ENCODE measurements at regions not wholly inside any gene's neighbourhood (a gene's known extent, or its start where the extent isn't known, plus 50 kb on each side); places are given as distances from the start of the nearest gene placed in this dataset.

DNA sequence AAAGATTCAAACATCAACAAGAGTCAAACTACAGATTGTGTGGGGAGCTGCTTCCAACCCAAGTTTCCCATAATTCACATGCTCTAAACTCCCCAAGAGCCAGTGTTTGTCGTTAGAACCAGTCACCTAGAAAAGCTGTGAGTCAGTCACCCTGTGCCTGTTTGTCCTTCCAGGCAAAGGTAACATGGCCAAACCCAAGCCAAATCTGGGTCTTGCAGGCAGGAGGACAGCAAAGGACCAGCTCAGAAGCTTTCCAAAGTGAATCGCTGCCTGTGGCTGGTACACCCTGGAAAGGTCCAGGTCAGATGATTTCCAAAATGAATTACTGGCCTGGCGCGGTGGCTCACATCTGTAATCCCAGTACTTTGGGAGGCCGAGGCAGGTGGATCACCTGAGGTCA lies 251.5 kb downstream of the FAM43A start:
- Histone ChIP-seq H3K4me1 (ENCODE audit: control insufficient read depth in 1 of 2, insufficient read depth in 2 of 2, low read length in 2 of 2) (peaks cover 0 to 11% of the 10 kb centered on the region in 2 donors), H3K4me3 (ENCODE audit: low read depth in 1 of 2, low read length in 2 of 2) (no peak overlapping the region), H3K9me3 (ENCODE audit: control insufficient read depth in 1 of 2, low read length in 2 of 2) (no peaks in the 10 kb centered on the region), H3K36me3 (ENCODE audit: control insufficient read depth in 1 of 2, insufficient read depth in 2 of 2, low read length in 2 of 2) (no peaks in the 10 kb centered on the region), H3K27ac (ENCODE audit: low read length) (no peak overlapping the region), H3K27me3 (ENCODE audit: low read depth, low read length) (no peaks in the 10 kb centered on the region)

DNA sequence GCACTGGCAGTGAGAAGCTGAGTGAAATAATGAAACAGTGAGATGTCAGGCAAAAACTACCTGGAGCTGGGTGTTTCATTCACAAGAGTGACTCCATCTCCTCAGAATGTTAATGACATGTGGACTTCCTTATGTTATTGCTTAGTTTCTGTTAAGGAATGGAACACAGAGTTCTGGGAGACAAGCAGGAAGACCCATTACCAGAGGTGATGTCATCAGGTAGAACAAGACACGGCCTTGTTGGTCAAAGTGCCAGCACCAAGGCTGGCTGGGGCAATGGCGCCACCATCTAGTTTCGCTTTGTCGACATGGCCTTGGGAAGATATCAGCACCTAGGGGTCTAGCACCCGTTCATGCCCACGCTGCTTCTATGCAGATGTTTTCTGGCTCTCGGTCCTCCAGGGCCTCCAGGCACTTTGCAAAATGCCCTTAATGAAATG lies 252.2 kb downstream of the FAM43A start:
- no peaks in the 10 kb centered on the region for H3K27me3 ChIP-seq (ENCODE audit: low read depth, low read length)
- no peak overlapping the region for H3K4me3 ChIP-seq (ENCODE audit: low read depth in 1 of 2, low read length in 2 of 2)
- H3K27ac ChIP-seq (ENCODE audit: low read length) = no peak overlapping the region
- H3K36me3 ChIP-seq (ENCODE audit: control insufficient read depth in 1 of 2, insufficient read depth in 2 of 2, low read length in 2 of 2) = no peaks in the 10 kb centered on the region
- H3K9me3 ChIP-seq (ENCODE audit: control insufficient read depth in 1 of 2, low read length in 2 of 2) = no peaks in the 10 kb centered on the region
- peaks cover 0 to 11% of the 10 kb centered on the region in 2 donors for H3K4me1 ChIP-seq (ENCODE audit: control insufficient read depth in 1 of 2, insufficient read depth in 2 of 2, low read length in 2 of 2)

DNA sequence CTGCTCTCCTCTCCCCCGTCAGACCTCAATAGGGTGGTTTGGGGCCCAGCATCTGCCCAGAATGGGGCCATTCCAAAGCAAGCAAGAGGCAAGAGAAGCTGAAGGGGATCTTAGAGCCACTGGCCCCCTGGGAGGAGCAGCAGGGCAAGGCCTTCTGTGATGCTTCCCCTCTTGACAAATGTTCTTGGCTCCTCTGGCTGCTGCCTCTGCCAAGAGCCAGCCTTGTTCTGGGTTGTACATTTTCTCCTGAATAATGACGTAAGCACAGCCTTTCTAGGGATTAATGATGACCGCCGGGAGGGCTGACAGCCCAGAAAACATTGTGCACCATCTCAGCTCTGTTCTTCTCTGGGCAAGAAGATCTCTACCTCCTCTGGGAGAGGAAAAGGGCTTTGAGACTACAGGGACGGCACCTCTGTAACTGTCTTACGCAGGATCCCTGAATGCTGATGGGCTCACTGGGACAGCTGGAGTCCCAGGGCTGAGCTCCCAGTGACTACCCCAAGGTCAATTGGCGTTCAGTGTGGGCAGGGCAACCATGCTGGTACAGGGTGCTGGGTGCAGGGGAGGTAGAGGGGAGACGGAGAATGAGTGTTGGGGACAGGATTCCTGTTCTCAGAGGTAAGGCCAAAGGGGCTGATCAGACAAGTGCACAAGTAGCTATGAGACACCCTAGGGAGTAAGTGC lies 253.3 kb downstream of the FAM43A start:
- Histone ChIP-seq H3K9me3 (ENCODE audit: control insufficient read depth in 1 of 2, low read length in 2 of 2) (no peaks in the 10 kb centered on the region), H3K4me1 (ENCODE audit: control insufficient read depth in 1 of 2, insufficient read depth in 2 of 2, low read length in 2 of 2) (peaks cover 0 to 11% of the 10 kb centered on the region in 2 donors), H3K27ac (ENCODE audit: low read length) (no peak overlapping the region), H3K4me3 (ENCODE audit: low read depth in 1 of 2, low read length in 2 of 2) (no peak overlapping the region), H3K36me3 (ENCODE audit: control insufficient read depth in 1 of 2, insufficient read depth in 2 of 2, low read length in 2 of 2) (no peaks in the 10 kb centered on the region), H3K27me3 (ENCODE audit: low read depth, low read length) (no peaks in the 10 kb centered on the region)

DNA sequence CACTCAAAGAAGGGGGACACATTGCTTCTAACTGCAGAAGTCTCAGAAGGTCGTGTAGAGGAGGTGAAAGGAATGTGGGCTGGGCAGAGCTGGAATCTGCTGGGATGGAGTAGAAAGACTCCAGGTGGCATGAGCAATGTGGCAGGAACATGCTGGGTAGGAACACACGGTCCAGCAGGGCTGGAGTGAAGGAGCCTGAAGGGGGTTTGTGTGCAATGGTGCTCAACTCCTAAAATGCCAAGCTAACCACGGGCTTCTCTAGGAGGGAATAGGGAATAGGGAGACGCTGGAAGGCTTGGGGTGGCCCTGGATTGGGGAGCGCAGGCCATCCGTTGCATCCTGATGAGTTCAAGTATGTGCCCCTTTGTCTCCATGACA lies 253.8 kb downstream of the FAM43A start:
- H3K27ac ChIP-seq (ENCODE audit: low read length) = no peak overlapping the region
- H3K4me3 ChIP-seq (ENCODE audit: low read depth in 1 of 2, low read length in 2 of 2) = no peak overlapping the region
- H3K9me3 ChIP-seq (ENCODE audit: control insufficient read depth in 1 of 2, low read length in 2 of 2) = no peaks in the 10 kb centered on the region
- peaks cover 0 to 11% of the 10 kb centered on the region in 2 donors for H3K4me1 ChIP-seq (ENCODE audit: control insufficient read depth in 1 of 2, insufficient read depth in 2 of 2, low read length in 2 of 2)
- H3K27me3 ChIP-seq (ENCODE audit: low read depth, low read length) = no peaks in the 10 kb centered on the region
- no peaks in the 10 kb centered on the region for H3K36me3 ChIP-seq (ENCODE audit: control insufficient read depth in 1 of 2, insufficient read depth in 2 of 2, low read length in 2 of 2)

DNA sequence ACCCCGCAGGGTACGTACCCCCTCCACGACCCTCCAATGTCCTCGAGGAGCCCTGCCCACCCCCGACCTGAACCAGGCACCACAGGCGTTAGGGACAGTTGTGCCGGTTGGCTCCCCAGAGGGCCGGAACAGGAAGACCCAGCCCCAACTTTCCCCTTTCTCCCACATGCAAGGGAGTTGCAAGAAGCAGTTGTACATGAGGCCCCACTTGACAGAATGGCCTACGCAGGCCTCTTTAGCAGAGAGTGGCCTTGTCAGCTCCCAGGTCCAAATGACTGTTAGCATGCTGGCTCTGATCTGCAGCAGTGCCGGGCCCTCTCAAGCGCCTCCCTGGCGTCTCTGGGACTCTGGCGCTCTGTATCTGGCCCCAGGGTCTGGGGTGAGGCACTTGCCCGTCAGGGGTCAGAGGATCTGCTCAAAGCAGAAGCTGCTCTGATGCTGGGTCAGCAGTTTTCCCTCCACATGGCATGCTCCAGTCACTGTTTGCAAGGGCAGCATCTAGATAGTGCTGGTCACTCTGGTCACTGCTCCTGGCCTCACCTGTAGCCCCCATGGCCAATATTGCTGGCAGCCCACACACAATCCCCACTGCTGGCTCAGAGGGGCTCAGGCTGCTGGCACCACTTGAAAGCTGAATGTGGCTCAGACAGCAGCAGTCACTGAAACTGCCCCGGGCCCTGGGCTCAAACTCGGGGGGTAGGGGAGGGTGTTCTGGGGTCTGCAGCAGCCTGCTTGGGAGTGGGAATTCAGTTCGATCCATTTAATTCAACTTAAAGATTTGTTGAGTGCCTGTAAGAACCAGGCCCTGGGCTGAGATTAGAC lies 254.5 kb downstream of the FAM43A start:
- no peaks in the 10 kb centered on the region for H3K9me3 ChIP-seq (ENCODE audit: control insufficient read depth in 1 of 2, low read length in 2 of 2)
- peaks cover 0 to 11% of the 10 kb centered on the region in 2 donors for H3K4me1 ChIP-seq (ENCODE audit: control insufficient read depth in 1 of 2, insufficient read depth in 2 of 2, low read length in 2 of 2)
- H3K4me3 ChIP-seq (ENCODE audit: low read depth in 1 of 2, low read length in 2 of 2) = no peak overlapping the region
- no peaks in the 10 kb centered on the region for H3K27me3 ChIP-seq (ENCODE audit: low read depth, low read length)
- no peaks in the 10 kb centered on the region for H3K36me3 ChIP-seq (ENCODE audit: control insufficient read depth in 1 of 2, insufficient read depth in 2 of 2, low read length in 2 of 2)
- no peak overlapping the region for H3K27ac ChIP-seq (ENCODE audit: low read length)

DNA sequence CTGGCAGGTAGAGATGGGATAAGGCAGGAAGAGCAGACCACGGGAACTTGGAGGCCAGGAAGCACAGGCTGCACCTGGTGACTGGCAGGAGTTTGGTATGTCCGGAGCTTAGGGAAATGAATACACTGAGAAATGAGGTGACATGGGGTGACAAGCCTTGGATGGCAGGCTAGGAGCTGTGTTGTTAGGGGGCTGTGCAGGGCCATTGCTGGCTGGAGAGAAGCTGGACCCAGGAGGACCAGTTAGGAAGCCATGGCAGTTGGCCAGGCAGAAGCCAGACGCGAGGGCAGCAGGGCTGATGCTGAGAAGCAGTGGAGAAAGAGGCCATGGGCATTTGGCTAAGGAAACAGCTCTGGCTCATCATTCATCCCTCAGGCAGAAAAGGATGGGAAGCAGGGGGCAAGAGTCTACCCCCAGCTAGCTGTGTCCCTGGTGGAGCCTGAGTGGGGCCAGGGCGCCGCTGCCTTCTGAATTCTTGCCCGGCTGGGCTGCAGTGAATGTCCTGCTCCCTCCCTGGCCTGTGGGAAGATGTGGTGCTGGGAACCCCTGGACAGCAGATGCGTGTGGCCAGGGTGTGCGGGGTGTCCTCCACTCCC lies 255.8 kb downstream of the FAM43A start:
- H3K36me3 ChIP-seq (ENCODE audit: control insufficient read depth in 1 of 2, insufficient read depth in 2 of 2, low read length in 2 of 2) = no peaks in the 10 kb centered on the region
- H3K4me3 ChIP-seq (ENCODE audit: low read depth in 1 of 2, low read length in 2 of 2) = no peak overlapping the region
- no peaks in the 10 kb centered on the region for H3K9me3 ChIP-seq (ENCODE audit: control insufficient read depth in 1 of 2, low read length in 2 of 2)
- H3K27me3 ChIP-seq (ENCODE audit: low read depth, low read length) = no peaks in the 10 kb centered on the region
- no peak overlapping the region for H3K27ac ChIP-seq (ENCODE audit: low read length)
- H3K4me1 ChIP-seq (ENCODE audit: control insufficient read depth in 1 of 2, insufficient read depth in 2 of 2, low read length in 2 of 2) = peaks cover 0 to 11% of the 10 kb centered on the region in 2 donors

DNA sequence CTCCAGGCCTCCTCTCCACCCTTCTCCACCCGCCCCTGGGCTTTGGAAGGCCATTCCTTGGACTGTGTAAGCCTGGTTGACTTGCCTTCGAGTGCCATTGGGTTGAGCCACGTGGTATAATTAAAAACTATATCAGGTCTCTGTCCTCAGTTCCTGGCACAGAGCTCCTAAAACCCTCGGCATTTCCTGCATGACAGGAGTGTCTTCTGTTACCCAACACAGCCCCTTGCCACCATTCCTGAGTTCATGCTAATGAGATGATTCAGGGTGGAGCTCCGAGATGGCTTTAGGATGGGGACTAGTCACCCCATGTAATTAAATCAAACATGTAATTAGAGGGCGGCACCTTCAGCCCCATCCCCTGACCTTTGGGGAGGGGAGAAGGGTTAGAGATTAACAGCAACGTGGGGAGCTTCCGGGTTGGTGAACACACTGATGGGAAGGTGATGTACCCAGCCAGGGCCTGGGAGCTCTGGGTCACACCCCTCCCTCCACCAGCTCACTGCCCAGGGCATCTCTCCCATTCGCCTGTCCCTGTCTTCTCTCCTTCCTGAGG lies 256.4 kb downstream of the FAM43A start:
- no peaks in the 10 kb centered on the region for H3K27me3 ChIP-seq (ENCODE audit: low read depth, low read length)
- no peak overlapping the region for H3K4me3 ChIP-seq (ENCODE audit: low read depth in 1 of 2, low read length in 2 of 2)
- no peaks in the 10 kb centered on the region for H3K36me3 ChIP-seq (ENCODE audit: control insufficient read depth in 1 of 2, insufficient read depth in 2 of 2, low read length in 2 of 2)
- H3K9me3 ChIP-seq (ENCODE audit: control insufficient read depth in 1 of 2, low read length in 2 of 2) = no peaks in the 10 kb centered on the region
- peaks cover 0 to 11% of the 10 kb centered on the region in 2 donors for H3K4me1 ChIP-seq (ENCODE audit: control insufficient read depth in 1 of 2, insufficient read depth in 2 of 2, low read length in 2 of 2)
- H3K27ac ChIP-seq (ENCODE audit: low read length) = no peak overlapping the region

DNA sequence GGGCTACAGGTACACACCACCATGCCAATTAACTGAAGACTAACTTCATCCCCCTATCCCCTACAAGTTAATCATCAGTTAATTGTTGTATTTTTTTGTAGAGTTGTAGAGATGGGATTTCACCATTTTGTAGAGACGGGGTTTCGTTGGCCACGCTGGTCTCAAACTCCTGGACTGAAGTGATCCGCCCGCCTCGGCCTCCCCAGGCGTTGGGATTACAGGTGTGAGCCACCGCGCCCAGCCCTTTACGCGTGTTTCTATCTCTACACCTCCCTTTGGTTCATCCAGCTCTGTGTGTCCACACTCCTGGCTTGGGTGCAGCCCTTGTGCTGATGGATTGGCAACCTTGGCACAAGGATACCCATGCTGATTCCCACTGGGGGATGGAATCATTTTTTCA lies 258.8 kb downstream of the FAM43A start:
- Histone ChIP-seq H3K4me3 (ENCODE audit: low read depth in 1 of 2, low read length in 2 of 2) (no peak overlapping the region), H3K27ac (ENCODE audit: low read length) (no peak overlapping the region), H3K9me3 (ENCODE audit: control insufficient read depth in 1 of 2, low read length in 2 of 2) (peaks cover 5% of the 10 kb centered on the region in 2 donors), H3K4me1 (ENCODE audit: control insufficient read depth in 1 of 2, insufficient read depth in 2 of 2, low read length in 2 of 2) (peaks cover 0 to under 1% of the 10 kb centered on the region in 2 donors), H3K36me3 (ENCODE audit: control insufficient read depth in 1 of 2, insufficient read depth in 2 of 2, low read length in 2 of 2) (no peaks in the 10 kb centered on the region), H3K27me3 (ENCODE audit: low read depth, low read length) (no peaks in the 10 kb centered on the region)

DNA sequence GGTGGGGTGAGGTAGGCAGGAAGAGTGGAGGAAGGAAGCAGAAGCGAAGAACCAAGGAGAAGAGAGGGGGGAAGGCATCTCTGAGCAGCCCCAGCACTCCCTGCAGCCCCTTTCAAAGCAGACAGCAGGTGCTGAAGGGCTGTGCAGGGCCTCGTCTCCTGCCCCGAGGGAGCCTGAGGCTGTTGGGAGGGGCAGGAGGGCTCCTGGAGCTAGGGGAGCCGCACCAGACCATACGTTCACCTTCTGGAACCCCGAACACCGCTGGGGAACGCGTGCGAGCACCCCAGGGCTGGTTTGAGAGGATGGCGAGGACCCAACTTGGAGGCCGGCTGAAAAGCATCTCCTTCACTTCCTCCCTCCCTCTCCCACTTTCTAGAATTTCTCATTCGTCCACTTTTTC lies 259.8 kb downstream of the FAM43A start:
- no peaks in the 10 kb centered on the region for H3K36me3 ChIP-seq (ENCODE audit: control insufficient read depth in 1 of 2, insufficient read depth in 2 of 2, low read length in 2 of 2)
- peaks cover 5% of the 10 kb centered on the region in 2 donors for H3K9me3 ChIP-seq (ENCODE audit: control insufficient read depth in 1 of 2, low read length in 2 of 2)
- H3K4me3 ChIP-seq (ENCODE audit: low read depth in 1 of 2, low read length in 2 of 2) = no peak overlapping the region
- H3K27me3 ChIP-seq (ENCODE audit: low read depth, low read length) = no peaks in the 10 kb centered on the region
- H3K27ac ChIP-seq (ENCODE audit: low read length) = no peak overlapping the region
- no peaks in the 10 kb centered on the region for H3K4me1 ChIP-seq (ENCODE audit: control insufficient read depth in 1 of 2, insufficient read depth in 2 of 2, low read length in 2 of 2)

DNA sequence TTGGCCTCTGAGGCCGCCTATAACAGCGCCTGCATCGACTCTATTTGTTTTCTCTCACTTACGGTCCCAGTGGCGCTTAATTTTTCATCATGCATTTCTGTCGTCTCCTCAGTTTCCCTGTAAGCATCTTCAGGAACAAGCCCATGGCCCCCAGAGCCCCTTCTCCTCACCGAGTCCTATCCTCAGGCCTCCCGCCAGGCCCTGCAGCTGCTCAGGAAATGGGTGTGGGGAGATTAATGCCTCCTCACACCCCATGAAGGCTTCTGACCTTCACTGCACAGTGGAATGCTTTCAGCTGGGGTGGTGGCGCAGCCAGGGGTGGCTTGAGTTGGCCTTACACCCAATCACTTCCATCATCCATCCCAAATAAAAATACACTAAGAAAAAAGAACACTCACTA lies 260.4 kb downstream of the FAM43A start:
- Histone ChIP-seq H3K4me1 (ENCODE audit: control insufficient read depth in 1 of 2, insufficient read depth in 2 of 2, low read length in 2 of 2) (no peaks in the 10 kb centered on the region), H3K27ac (ENCODE audit: low read length) (no peak overlapping the region), H3K4me3 (ENCODE audit: low read depth in 1 of 2, low read length in 2 of 2) (no peak overlapping the region), H3K9me3 (ENCODE audit: control insufficient read depth in 1 of 2, low read length in 2 of 2) (peaks cover 5% of the 10 kb centered on the region in 2 donors), H3K27me3 (ENCODE audit: low read depth, low read length) (no peaks in the 10 kb centered on the region), H3K36me3 (ENCODE audit: control insufficient read depth in 1 of 2, insufficient read depth in 2 of 2, low read length in 2 of 2) (no peaks in the 10 kb centered on the region)

DNA sequence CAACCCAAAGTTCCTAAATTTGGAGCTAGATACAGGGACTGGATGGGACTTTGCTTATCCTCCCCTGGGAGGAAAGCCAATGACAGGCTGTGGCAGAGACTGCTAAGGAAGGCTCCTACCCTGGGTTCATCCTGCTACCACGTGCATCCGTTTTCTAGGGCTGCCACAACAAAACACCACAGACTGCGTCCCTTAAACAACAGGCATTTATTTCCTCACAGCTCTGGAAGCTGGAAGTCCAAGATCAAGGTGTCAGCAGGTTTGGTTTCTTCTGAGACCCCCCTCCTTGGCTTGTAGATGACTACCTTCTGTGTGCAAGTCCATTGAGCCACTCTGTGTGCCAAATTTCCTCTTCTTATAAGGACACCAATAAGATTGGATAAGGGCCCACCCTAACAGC lies 263.9 kb downstream of the FAM43A start:
- H3K4me3 ChIP-seq (ENCODE audit: low read depth in 1 of 2, low read length in 2 of 2) = no peak overlapping the region
- H3K27ac ChIP-seq (ENCODE audit: low read length) = no peak overlapping the region
- H3K27me3 ChIP-seq (ENCODE audit: low read depth, low read length) = no peaks in the 10 kb centered on the region
- no peaks in the 10 kb centered on the region for H3K36me3 ChIP-seq (ENCODE audit: control insufficient read depth in 1 of 2, insufficient read depth in 2 of 2, low read length in 2 of 2)
- peaks cover 5% of the 10 kb centered on the region in 2 donors for H3K9me3 ChIP-seq (ENCODE audit: control insufficient read depth in 1 of 2, low read length in 2 of 2)
- peaks cover 0 to 6% of the 10 kb centered on the region in 2 donors for H3K4me1 ChIP-seq (ENCODE audit: control insufficient read depth in 1 of 2, insufficient read depth in 2 of 2, low read length in 2 of 2)

All from muscle layer of duodenum (tissue), 2 donors.